ENCODE measurements at regions not wholly inside any gene's neighbourhood (a gene's known extent, or its start where the extent isn't known, plus 50 kb on each side); places are given as distances from the start of the nearest gene placed in this dataset.

DNA sequence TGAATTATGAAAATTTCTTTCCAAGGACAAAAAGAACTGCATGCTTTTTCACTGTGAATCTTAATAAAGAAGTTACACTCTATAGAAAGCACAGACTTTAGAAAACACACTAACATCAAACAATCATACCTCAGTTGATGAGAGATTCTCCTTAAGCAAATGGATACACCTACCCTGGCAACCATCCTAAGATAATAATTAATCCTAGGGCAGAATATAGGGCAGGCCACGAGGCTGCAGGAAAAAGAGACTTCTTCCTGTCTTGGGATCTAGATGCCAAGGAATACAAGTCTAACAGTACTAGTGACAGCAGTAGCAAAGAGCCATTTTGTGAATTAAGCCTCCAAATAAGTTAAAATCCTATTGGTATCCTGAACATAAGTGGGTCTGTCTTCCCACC lies 395.4 kb downstream of the EFNA5 start:
- TF ChIP-seq, protein P1, sequence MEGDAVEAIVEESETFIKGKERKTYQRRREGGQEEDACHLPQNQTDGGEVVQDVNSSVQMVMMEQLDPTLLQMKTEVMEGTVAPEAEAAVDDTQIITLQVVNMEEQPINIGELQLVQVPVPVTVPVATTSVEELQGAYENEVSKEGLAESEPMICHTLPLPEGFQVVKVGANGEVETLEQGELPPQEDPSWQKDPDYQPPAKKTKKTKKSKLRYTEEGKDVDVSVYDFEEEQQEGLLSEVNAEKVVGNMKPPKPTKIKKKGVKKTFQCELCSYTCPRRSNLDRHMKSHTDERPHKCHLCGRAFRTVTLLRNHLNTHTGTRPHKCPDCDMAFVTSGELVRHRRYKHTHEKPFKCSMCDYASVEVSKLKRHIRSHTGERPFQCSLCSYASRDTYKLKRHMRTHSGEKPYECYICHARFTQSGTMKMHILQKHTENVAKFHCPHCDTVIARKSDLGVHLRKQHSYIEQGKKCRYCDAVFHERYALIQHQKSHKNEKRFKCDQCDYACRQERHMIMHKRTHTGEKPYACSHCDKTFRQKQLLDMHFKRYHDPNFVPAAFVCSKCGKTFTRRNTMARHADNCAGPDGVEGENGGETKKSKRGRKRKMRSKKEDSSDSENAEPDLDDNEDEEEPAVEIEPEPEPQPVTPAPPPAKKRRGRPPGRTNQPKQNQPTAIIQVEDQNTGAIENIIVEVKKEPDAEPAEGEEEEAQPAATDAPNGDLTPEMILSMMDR (conservative IDR thresholded peaks at IDR 0.05; ENCODE audit: low read depth, low read length), result no peak
- H3K4me3 ChIP-seq (ENCODE audit: low read length), result no peak overlapping the region
- DNase-seq (ENCODE audit: low read depth), result no peak

DNA sequence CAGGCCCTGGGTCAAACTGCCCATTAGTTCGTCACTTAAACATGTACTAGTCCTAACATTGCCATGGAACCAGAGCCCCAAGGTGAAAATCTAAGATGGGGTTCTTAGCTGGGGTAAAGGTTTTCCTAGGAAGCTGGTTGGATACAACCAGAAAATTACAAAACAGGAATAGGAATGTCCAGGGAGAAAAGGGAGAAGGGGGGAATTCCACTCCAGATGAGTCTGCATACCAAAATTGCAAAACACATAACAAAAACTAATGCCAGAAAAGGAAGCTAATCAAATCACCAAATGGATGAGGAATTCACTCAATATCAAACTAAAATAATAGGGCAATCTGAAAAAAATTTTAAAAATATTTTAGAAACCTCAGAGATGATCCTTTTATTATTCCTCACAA lies 396.2 kb downstream of the EFNA5 start:
- no peak for DNase-seq (ENCODE audit: low read depth)
- H3K4me3 ChIP-seq (ENCODE audit: low read length), result no peak overlapping the region
- TF ChIP-seq, protein P1 (conservative IDR thresholded peaks at IDR 0.05; ENCODE audit: low read depth, low read length), result no peak

- no peak for DNase-seq (ENCODE audit: low read depth)
- TF ChIP-seq, protein P1 (conservative IDR thresholded peaks at IDR 0.05; ENCODE audit: low read depth, low read length), result no peak
- H3K4me3 ChIP-seq (ENCODE audit: low read length), result no peak overlapping the region
Measured at GRCh38 chr5:107272954-107273353, 397.8 kb downstream of the EFNA5 start.

DNA sequence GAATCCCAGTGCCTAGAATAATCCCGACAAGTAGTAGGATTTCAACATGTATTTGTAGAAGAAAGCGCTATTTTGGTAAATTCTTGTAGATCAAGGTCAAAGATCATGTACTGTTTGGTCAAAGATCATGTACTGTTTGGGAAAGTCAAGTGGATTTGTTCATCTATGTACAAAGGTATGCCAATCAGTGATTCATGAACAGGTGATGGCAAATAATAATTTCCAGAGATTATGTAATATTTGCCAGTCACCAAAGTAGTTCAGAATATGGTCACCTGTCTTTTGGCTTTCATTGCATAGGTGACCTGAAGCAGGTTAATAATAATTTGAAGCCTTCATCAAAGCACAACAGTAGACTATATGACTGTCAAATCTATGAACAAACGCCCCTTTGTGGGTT lies 398.2 kb downstream of the EFNA5 start:
- TF ChIP-seq, protein P1 (conservative IDR thresholded peaks at IDR 0.05; ENCODE audit: low read depth, low read length), result no peak
- DNase-seq (ENCODE audit: low read depth), result no peak
- no peak overlapping the region for H3K4me3 ChIP-seq (ENCODE audit: low read length)

- DNase-seq (ENCODE audit: low read depth), result no peak
- no peak overlapping the region for H3K4me3 ChIP-seq (ENCODE audit: low read length)
- TF ChIP-seq, protein P1 (conservative IDR thresholded peaks at IDR 0.05; ENCODE audit: low read depth, low read length), result no peak
Measured at GRCh38 chr5:107271682-107272350, 398.9 kb downstream of the EFNA5 start.

DNA sequence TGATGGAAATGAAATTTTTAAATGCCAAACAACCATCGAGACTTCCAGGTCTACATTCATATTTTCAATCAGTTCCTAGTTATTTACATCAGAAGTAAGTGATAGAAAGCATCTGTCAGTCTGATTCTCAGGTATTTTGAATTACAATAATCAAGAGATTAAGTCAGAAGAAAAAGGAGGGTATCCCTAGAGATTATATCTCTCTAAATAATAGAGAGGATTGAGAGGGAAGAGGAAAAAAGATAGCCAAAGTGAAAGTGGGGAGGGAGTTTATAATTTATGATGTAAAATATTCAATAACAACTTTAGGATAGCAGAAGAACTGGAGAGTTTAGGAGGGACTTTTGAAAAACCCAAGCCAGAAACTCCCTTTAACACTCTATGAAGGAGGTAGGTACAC lies 400.2 kb downstream of the EFNA5 start:
- no peak for DNase-seq (ENCODE audit: low read depth)
- no peak overlapping the region for H3K4me3 ChIP-seq (ENCODE audit: low read length)
- TF ChIP-seq, protein P1 (conservative IDR thresholded peaks at IDR 0.05; ENCODE audit: low read depth, low read length), result no peak

DNA sequence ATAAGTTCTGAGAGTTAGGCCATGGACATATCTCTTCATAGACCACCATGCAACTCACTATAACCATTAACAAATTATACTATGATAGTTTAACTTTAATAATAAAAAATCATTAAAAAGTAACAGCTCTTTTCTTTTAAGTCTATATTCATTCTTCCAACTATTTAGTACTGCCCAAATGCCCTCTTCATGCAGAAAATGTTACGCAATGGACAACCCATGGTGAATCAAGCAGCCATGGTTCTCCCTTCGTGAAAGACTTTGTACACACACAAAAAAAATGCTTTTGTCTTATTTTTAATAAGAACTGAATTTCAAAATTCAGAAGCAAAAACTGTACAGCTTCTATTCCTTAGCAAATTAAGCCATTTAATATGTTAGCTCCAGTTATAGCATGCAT lies 401.1 kb downstream of the EFNA5 start:
- TF ChIP-seq, protein P1 (conservative IDR thresholded peaks at IDR 0.05; ENCODE audit: low read depth, low read length), result no peak
- H3K4me3 ChIP-seq (ENCODE audit: low read length), result no peak overlapping the region
- no peak for DNase-seq (ENCODE audit: low read depth)
